Kidney (tissue), 13 donors: ENCODE measurements at regions not wholly inside any gene's neighbourhood (a gene's known extent, or its start where the extent isn't known, plus 50 kb on each side); places are given as distances from the start of the nearest gene placed in this dataset.
"Not testable (repeated sequence)": the region's sequence is repeated elsewhere in the genome, so short reads cannot be mapped to it uniquely, and the experiment has no call there.

Experiments
- DNase-seq, 5 donors: peaks; one replicate each; pipeline ENCODE4 v3.0.0-alpha.2; 2013 to 2020
- FAIRE-seq: peaks from 2 replicates; lab custom pipeline; 2012; peaks lifted over from hg19 to GRCh38; lab: Jason Lieb, UNC
- H3K27ac ChIP-seq, 2 donors: one replicate each; pipeline ENCODE4 v1.7.0; 2013; ENCODE audit warnings: low read depth in 2 of 2, low read length in 2 of 2, inconsistent platforms in 1 of 2
- H3K27me3 ChIP-seq: one replicate; pipeline ENCODE4 v1.7.1; 2013; ENCODE audit warnings: low read length, inconsistent platforms; ENCODE audit not compliant: control insufficient read depth, insufficient read depth
- H3K36me3 ChIP-seq, 3 donors: one replicate each; pipeline versions ENCODE4 v1.7.0 to v1.7.1; 2013; ENCODE audit warnings: low read length in 3 of 3, control low read depth in 1 of 3, inconsistent platforms in 1 of 3; ENCODE audit not compliant: insufficient read depth in 3 of 3, control insufficient read depth in 2 of 3
- H3K4me1 ChIP-seq, 3 donors: one replicate each; pipeline versions ENCODE4 v1.7.0 to v1.7.1; 2013; ENCODE audit warnings: low read length in 3 of 3, inconsistent platforms in 1 of 3, low read depth in 1 of 3; ENCODE audit not compliant: control insufficient read depth in 2 of 3, insufficient read depth in 2 of 3
- H3K4me3 ChIP-seq, 3 donors: one replicate each; pipeline versions ENCODE4 v1.7.0 to v1.8.1; 2013; ENCODE audit warnings: low read length in 3 of 3, control low read depth in 1 of 3, inconsistent platforms in 1 of 3
- H3K9ac ChIP-seq, 3 donors: one replicate each; pipeline versions ENCODE4 v1.7.0 to v1.7.1; 2013; ENCODE audit warnings: low read length in 3 of 3, control low read depth in 1 of 3, inconsistent platforms in 1 of 3
- H3K9me3 ChIP-seq, 3 donors: one replicate each; pipeline versions ENCODE4 v1.7.0 to v1.7.1; 2013; ENCODE audit warnings: low read length in 3 of 3, control low read depth in 1 of 3, inconsistent platforms in 1 of 3; ENCODE audit not compliant: control insufficient read depth in 2 of 3, insufficient read depth in 1 of 3
- intact Hi-C: fragments of 100-400 bp; cut with DNase I; formaldehyde crosslinking; loops from one replicate; pipeline ENCODE4 v1.11.1; 2022
- TF ChIP-seq, protein P1 (sequence below): IDR thresholded peaks from 3 replicates; pipeline ENCODE4 v1.5.1; 2012; ENCODE audit warnings: mild to moderate bottlenecking, moderate library complexity, borderline replicate concordance; ENCODE audit not compliant: insufficient read depth; ENCODE audit errors: extremely low read depth
- donor health status: control.
- donor health status: control.
- donor health status: control.
- donor health status: control.
- donor health status: control.
- donor health status: DM: yes; HTN: yes; CAD: no.
- donor health status: Normal renal cell carcinoma (clear cell type).

DNA sequence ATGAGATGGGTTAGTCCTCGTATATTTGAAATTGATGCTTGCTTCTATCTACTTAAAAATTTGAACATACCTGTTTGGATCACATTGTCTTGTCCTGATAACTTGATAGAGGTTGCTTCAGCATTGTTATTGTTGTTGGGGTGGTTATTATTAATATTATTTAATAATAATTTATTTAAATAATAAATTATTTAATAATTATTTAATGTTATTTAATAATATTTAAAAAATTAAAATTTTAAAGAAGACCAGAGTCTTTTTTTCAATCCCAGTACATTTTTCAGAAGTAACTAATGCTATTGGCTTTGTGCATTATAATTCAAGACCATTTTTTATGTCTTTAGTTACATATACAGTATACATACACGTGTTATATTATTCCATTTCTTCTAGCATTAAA is 116.6 kb upstream of the DUSP22 start:
- no peaks in the 10 kb centered on the region for H3K27me3 ChIP-seq
- H3K4me3 ChIP-seq = no peak overlapping the region
- no peaks in the 10 kb centered on the region for H3K4me1 ChIP-seq
- TF ChIP-seq, protein P1, sequence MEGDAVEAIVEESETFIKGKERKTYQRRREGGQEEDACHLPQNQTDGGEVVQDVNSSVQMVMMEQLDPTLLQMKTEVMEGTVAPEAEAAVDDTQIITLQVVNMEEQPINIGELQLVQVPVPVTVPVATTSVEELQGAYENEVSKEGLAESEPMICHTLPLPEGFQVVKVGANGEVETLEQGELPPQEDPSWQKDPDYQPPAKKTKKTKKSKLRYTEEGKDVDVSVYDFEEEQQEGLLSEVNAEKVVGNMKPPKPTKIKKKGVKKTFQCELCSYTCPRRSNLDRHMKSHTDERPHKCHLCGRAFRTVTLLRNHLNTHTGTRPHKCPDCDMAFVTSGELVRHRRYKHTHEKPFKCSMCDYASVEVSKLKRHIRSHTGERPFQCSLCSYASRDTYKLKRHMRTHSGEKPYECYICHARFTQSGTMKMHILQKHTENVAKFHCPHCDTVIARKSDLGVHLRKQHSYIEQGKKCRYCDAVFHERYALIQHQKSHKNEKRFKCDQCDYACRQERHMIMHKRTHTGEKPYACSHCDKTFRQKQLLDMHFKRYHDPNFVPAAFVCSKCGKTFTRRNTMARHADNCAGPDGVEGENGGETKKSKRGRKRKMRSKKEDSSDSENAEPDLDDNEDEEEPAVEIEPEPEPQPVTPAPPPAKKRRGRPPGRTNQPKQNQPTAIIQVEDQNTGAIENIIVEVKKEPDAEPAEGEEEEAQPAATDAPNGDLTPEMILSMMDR = no peak
- FAIRE-seq = peak; percentile 80
- intact Hi-C loops = no loop called here
- no peak overlapping the region for H3K9ac ChIP-seq
- no peaks in the 10 kb centered on the region for H3K36me3 ChIP-seq
- H3K9me3 ChIP-seq = no peaks in the 10 kb centered on the region
- no peak overlapping the region for H3K27ac ChIP-seq
- DNase-seq = no peak

DNA sequence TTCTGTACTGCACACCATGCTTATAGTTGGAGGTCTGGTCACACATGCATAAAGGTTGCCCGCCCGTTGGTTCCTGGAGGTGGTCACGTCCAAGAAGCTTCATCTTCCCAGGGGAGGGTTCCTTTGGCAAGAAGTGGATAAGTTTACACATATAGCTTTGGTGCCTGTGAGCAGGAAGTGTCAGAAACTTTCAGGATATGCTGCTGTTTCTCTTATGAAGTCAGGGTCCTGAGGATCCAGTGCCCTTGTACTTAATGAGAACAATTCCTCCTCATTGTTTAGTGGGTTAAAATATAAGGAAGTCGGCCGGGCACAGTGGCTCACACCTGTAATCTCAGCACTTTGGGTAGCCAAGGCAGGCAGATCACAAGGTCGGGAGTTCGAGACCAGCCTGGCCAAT is 115.5 kb upstream of the DUSP22 start:
- no peak for FAIRE-seq
- intact Hi-C loops = no loop called here
- no peaks in the 10 kb centered on the region for H3K9me3 ChIP-seq
- no peaks in the 10 kb centered on the region for H3K27me3 ChIP-seq
- H3K9ac ChIP-seq = no peak overlapping the region
- no peaks in the 10 kb centered on the region for H3K36me3 ChIP-seq
- no peak overlapping the region for H3K27ac ChIP-seq
- TF ChIP-seq, protein P1 = no peak
- DNase-seq = no peak
- no peaks in the 10 kb centered on the region for H3K4me1 ChIP-seq
- no peak overlapping the region for H3K4me3 ChIP-seq

DNA sequence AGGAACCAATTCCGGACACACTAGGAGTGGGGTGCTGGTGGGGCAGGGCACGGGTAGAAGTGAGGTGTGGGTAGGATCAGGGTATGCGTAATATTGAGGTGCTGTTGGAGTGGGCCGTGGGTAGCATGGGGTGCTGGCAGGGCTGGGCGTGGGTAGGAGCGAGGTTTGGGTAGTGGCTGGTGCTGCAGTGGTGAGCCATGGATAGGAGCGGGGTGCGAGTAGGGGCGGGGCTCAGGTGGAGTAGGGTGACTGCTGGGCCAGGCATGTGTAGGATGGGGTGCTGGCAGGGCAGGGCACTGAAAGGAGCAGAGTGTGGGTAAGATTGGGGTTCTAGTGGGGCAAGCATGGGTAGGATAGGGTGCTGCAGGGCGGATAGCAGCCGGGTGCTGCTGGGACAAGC is 114.2 kb upstream of the DUSP22 start:
- Histone ChIP-seq H3K36me3 (no peaks in the 10 kb centered on the region), H3K27me3 (no peaks in the 10 kb centered on the region), H3K9ac (no peak overlapping the region), H3K4me3 (no peak overlapping the region), H3K4me1 (no peaks in the 10 kb centered on the region), H3K27ac (no peak overlapping the region), H3K9me3 (no peaks in the 10 kb centered on the region)
- no peak for FAIRE-seq
- DNase-seq = no peak
- intact Hi-C loops = no loop called here
- TF ChIP-seq, protein P1 = no peak

DNA sequence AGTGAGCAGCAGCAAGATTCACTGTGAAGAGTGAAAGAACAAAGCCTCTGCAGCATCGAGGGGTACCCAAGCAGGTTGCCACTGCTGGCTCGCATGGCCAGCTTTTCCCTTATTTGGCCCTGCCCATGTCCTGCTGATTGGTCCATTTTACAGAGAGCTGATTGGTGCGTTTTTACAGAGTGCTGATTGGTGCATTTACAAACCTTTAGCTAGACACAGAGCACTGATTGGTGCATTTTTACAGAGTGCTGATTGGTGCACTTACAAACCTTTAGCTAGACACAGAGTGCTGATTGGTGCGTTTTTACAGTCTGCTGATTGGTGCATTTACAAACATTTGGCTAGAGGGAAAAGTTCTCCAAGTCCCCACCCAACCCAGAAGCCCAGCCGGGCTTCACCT is 113.4 kb upstream of the DUSP22 start:
- H3K4me1 ChIP-seq, H3K4me3 ChIP-seq, FAIRE-seq, H3K36me3 ChIP-seq, H3K27ac ChIP-seq, DNase-seq, intact Hi-C loops, H3K9me3 ChIP-seq, H3K27me3 ChIP-seq, H3K9ac ChIP-seq: not testable (repeated sequence)
